Left hindlimb (tissue), 1 donor: ENCODE measurements at regions not wholly inside any gene's neighbourhood (a gene's known extent, or its start where the extent isn't known, plus 50 kb on each side); places are given as distances from the start of the nearest gene placed in this dataset.

Experiments used
- DNase-seq: peaks from one replicate; pipeline ENCODE4 v3.0.0-alpha.2; 2018

DNA sequence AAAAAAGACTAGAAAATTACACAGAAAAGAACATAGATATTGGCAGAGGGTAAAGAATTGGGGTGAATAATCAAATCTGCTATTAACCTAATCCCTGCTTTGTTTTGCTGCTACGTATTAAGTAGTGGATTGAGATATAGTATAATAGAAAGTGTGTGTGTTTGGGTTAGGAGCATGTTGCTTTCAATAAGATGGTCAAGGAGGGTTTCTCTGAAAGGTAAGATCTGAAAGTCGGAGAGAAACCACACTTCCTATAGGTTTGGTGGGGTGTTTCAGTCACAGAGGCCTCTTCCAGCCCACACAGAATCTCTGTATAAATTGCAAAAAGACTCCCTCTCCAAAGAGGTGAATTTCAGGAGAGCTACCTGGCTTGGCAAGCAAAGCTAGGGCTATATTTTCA is 345.7 kb upstream of the SATB1 start:
- no peak for DNase-seq

DNA sequence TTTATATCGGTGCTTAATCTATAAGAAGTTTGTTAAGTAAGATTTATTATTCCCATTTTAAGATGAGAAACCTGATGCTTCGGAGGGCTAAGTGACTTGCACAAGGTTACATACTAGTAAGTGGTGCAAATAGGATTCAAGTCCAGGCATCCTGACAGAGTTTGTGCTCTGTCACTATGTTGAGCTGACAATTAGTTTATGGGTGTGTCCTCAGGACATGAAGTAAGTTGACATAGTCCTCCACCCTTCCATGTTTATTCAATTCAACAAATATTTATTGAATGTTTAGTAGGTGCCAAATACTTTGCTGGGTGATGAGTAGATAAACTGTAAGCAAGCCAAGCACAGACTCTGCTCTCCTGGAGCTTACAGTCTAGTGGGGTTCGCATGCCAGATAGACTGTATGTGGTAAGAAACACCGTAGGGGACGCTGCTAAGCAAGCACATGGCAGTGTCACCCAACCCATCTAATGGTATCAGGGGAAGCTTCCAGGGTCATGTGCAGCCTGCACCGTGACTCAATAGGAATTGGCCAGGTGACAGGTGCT is 342.7 kb upstream of the SATB1 start:
- no peak for DNase-seq

DNA sequence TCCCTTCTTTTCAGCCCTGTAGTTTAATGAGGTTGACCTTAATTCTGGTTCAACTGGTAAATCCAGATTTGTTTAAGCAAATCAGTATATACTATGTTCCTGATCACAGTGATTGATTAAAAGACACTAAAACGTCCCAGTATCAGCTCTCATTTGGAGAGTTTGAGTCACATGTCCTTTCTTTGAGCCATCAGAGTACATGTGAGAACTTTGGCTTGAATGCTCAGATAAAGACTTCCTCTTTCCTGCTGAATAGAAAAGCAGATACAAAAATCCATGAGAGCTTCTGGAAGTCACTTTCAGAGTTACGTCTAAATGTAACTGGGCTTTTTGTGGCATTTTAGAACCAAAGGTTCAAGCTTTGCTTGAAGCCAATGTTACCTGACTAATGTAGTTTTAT is 341.8 kb upstream of the SATB1 start:
- DNase-seq = no peak

DNA sequence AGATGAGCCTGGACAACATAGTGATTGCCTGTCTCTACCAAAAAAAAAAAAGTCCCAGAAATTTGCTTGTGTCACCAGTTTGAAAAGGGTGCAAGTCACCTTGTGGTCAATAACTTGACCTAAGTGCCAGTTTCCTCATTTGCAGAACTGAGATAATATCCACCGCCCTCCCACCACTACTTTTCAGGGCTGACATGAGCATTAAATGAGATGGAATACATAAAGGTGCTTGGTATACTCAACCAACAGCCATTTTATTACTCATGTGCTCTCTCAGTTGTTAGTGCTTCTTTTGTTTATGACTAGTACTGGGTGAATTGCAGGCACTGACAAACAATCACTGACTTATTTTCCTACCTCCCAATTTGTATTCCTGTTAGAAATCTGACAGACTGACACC is 340.5 kb upstream of the SATB1 start:
- no peak for DNase-seq

DNA sequence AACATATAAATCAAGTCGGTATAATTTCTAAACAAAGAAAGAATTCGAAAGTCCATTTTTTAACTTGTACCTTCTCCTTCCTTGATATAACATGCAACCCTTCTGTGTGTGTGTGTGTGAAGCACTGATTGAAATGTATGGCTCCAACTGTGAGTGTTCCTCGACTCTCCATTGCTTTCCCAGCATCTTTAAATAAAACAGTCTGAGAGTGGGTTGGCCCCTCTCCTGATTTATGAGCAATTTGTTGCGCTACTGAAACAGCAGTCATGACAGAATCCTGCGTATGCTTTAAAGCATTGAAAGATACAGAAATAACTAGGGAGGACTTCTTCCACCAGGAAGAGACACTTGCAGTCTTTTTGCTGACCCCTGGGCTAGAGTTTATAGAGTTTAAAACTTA is 340.0 kb upstream of the SATB1 start:
- DNase-seq = no peak

DNA sequence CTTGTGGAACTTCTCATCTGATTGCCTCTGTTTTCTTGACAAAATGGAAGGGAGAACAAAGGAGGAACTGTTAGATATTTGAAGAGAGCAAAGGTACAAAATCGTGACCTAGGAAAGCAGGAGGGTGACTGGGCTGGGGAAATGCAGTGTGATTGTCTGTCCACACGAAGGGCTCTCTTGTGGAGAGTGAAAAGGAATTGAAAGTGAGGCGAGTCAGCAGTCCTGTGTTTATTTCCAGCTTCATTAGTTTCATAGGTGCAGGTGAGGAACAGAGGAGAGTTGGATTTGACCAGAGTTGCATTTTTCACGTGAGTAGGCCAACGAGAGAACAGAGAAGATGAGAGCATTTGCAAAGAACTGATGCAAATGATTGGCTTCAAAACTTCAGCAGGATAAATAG is 336.4 kb upstream of the SATB1 start:
- no peak for DNase-seq

DNA sequence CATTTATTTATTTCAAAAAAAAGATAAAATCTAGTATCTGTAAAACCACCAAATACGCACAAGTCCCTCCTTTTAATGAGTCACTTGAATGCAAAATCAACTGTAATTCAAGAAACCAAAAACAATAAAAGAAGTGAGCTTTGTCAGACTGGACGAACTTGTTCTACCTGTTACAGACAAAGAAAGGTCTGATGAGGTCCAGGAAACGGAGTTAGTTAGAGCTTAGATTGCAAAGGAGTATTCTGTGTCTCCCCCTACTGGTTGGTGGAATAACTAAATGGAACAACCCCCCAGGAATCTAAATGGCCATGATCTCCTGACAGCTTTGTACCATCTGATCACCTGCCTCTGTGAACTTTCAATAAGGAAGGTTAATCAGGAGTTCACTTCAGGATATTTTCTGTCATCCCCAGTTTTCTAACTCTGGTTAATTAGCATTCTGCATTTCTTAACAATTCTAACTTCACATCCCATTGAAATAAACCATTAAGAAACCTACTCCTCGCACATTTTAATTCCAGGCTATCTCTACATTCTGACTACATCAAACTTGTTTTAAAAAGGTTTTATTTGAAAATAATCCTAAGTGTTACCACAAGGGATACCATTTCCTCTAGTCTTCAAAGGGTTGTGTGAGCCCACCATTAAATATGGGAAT is 333.0 kb upstream of the SATB1 start:
- DNase-seq = no peak

DNA sequence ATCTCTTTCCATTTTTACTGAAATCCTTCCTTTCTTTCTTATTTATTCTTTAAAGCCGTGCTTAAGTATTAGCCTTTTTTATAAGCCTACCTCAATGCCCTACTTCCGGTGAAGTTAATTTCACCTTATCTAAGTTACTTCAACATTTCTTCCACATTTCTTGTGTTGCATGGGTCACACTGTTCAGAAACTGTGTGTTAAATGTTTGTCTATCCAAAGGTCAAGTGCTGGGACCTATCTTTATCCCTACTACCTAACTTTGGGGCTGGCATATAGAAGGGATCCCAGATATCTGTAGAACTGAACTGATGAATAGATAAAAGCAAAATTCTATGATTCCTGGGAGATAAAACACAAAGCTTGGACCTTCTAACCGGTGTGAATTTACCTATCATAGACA is 332.3 kb upstream of the SATB1 start:
- DNase-seq = no peak

DNA sequence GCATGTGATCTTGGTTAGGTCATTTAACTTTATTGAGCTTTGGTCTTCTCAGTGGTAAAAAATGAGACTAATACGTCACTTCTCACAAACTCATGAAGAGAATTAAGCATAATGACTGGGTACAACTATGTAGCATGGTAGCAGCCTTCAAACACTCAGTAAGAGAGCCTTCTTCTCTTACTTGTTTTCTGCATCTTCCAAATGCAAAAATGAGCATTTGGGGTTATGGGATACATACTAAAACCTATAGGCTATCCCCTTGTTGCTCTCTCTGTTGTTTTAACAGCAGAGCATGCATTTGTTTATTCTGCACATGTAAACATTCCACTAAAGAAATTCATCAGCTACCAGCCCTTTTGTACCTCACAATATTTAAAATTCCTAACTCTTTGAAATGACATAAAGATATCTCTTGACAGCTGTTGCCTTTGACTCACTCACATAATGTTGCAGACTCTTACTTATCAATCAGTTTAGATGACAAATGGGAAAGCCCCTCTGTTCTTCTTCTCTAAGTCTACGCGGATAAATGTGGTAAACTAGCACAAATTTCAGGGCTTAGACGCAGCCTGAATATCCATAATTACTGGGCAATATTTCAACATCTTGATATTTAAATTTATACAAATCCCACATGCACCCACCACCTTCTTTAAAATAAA is 327.3 kb upstream of the SATB1 start:
- no peak for DNase-seq

DNA sequence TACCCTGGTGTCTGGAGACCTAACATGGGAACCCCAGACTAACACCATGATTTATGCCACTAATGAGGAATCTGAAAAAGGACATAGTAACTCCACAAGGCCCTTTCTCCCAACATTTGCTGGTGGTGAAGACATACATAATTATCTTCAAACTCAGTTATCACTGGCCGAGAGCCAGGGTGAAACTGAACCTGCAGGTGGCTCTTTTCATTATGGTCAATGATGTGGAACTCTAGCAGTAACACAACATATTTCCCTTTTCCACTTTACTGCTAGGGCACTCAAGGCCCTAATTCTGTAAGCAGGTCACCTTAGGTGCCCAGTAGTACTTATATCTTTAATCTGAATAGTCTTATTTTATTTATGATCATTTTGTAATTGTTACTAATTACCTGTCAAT is 326.4 kb upstream of the SATB1 start:
- no peak for DNase-seq

DNA sequence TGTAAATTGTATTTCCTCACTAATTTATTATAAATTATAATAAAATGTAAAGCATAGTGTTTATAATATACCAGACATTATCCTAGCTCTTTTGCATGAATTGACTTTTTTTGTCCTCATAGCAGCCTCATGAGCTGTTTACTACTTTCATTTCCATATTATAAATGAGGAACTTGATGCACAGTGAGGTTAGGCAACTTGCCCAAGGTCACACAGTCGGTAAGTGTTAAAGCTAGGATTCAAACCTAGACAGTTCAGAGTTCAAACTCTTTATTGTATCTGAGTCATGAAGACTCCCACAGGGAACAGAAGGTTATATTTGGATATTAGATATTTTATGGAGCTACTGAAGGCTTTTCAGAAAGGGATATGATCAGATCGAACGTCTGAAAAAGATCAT is 322.2 kb upstream of the SATB1 start:
- DNase-seq = no peak

DNA sequence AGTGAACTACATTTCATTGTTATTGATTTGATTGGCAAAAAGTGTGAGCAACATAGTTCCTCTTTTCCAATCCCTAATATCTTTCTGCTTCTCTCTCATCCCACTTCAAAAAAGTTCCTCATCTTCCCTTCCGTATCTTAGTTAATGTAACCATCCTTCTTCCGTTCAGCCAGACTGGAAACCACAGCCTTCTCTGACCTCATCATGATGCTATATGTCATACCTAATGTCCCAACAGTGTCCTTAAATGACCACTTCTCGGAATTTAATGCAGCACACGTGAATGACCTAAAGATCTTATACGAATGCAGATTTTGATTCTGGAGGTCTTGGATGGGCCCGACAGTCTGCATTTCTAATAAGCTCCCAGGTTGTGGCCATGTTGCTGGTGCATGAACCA is 320.3 kb upstream of the SATB1 start:
- DNase-seq = no peak

DNA sequence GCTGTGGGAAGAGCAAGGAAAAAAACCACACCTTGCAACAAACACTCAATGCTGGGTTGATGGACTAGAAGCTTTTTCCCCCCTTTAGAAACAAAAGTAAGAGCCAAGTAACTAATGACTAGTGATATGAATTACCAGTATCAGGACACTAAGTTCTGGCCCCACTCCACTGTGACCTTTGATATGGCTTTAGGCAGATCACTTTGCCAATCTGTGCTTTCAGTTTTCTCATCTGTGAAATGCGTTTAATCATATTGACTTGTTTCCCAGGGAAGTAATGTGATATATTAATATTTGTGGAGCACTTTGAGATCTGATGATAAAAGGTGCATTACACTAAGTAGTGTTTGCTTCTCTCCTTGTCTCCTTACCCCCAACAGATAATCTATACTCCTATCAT is 319.3 kb upstream of the SATB1 start:
- DNase-seq = no peak

DNA sequence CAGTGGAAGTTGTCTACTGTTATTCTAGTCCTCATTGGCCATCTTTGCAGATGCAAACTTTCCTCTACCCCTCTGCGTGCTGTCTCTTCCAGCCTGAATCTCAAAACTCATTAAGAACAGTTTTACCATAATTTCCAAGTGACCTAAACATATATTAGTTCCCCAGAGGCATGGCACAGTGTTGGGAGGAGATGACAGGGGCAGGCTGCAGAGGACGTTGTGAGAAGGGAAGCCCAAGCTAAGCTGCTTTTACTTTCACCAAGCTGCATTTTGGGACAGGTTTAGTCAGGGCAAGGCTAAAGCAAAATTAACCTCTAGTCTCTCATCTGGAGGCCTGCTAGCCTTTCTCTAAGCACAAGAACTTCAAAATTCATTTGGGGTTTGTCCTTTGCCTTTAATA is 318.6 kb upstream of the SATB1 start:
- no peak for DNase-seq

DNA sequence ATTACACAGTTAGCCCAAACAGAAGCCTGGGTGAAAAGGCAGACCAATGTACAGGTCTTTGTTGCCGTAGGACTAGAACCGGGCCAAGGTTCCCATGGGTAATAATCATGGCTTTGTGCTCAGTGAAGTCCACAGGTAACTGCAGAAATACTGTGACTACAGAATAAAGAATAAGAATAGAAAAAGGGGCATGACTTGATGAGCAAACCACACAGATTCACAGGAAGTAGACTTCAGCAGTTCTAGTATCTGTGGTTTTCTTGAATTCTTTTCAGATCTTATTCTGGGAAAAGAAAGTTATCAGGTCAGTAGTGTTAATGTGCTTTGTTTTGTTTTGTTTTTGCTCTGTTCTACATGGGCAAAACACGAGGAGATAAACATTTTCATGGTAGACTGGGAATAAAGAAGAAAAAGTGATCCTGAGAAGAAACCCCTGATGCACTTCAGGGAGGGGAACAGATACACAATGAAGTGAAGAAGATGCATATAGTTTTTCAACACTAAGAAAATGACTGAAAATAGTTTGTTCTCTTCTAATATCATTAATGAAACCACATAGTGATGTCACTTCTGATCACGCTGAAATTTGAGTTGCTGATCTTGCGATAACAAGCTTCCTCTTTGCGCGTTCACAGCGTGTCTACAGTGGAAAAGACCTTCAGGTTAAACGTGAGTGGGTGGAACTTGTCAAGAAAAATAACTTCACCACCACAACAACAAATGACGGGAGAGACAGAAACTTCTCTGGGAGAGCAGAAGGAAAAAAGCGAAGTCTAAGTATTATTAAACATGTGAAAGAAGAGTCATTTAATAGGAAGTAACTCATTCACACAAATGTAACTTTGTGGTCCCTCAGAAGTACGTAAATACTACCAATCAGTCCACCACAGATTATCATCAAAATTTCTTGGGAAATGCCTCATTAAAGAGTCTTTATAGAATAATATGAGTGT is 315.8 kb upstream of the SATB1 start:
- DNase-seq = no peak

DNA sequence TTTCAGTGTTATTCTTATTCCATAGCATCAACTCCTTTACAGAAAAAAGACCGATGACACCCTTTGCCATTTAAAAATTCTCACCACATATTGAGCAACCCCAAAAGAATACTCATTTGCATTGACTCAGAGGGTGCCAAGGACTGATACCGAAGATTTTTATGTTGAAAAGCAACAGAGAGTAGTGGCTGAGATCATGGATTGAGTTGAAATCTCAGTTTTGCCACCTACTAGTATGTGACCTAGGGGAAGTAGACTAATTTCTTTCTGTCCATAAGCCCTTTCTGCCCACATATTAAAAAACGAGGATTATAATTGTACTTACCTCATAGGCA is 313.9 kb upstream of the SATB1 start:
- no peak for DNase-seq

DNA sequence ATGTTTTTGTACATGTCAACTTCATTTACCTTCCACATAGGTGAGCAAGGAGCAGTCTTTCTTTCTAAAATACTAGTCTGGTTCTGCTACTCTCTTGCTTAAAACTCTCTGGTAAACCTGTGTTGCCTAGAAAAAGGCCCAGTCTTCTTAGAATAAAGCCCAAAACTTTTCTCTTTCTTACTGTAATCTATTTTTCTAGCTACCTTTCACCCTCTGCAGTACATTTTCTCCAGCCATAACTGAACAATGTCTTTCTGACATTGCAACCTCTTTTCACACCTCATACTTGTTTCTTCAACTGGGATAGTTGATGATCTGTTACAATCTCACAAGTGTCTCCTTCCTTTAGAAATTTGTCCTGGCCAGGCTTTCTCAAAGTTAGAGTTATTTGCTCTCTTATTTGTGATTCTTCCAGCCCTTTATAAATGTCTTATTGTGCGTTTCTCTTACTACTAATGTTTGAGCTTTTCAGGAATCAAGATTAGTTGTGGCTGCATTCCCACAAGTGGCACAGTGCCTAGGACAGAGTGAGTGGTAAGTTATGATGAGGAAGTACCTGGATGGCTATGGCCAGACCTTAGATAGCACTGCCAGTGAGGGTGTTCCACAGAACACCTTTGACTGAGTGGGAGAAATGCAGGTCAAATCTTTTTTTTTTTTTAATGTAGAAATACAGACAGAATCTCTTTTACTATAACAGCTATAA is 313.4 kb upstream of the SATB1 start:
- DNase-seq = no peak

DNA sequence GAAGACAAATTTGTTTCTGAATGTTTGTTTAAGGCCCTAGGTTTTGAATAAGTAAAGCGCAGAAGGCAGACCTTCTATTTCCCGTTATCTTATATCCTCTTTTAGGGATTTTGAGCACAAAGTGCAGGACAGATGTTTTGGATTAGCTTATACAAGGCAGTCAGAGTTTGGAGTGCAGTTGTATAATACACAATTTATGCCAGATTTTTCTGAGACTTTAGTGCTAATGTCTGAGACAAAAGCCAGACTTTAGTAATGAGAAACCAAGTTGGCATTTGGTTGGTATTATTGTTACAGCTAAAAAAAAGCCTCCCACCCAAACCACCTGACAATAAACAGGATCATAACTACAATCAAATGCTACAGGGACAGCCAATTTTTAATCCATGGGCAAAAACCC is 309.9 kb upstream of the SATB1 start:
- no peak for DNase-seq

DNA sequence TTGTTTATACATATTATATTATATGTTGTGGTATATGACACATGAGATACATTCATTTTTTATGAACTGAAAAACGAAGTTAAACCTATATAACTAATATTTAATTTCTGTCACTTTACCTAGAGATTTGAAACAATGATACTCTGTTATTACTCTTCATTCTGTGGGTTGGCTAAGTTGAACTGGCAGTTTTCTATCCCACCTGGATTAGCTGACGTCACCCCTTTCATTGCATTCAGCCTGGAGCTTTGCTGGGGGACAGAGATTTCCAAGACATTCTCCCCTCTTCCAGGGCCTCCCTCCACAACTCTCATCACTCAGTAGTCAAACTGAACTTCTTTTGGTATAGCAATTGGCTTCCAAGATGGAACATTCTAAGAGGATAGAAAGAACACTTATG is 309.2 kb upstream of the SATB1 start:
- no peak for DNase-seq

DNA sequence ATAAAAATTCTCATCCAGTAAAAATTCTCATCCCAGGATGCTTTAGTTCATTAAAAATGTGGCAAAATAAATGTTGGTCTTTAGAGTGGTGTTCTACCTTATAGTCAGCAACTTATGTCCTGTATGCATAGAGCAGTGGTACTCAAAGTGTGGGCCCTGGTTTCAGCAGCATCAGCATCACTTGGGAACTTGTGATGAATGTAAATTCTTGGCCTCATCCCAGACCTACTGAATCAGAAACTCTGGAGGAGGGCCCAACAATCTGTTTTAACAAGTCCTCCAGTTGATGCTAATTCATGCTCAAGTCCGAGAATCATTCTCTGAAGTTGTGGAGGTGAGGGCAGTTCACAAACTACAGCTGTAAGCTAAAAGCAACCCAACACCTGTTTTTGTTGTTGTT is 307.3 kb upstream of the SATB1 start:
- DNase-seq = no peak

DNA sequence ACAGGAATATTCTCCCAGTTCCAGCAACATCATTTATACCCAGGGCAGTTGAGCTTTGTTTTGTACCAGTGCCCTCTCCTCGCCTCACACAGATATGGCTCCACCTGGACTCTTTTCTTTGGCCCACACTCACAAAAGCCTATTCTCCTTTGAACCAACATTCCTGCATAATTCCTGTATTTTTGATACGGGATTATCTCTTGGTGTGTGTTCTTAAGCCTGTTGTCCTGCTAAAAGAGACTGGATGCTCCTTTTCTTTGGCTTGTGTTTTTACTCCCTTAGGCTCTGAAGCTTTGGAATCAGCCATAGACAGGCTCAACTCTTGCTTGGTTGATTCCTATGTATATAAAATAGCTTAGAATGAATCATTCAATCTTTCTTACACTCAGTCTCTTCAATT is 305.4 kb upstream of the SATB1 start:
- DNase-seq = no peak

DNA sequence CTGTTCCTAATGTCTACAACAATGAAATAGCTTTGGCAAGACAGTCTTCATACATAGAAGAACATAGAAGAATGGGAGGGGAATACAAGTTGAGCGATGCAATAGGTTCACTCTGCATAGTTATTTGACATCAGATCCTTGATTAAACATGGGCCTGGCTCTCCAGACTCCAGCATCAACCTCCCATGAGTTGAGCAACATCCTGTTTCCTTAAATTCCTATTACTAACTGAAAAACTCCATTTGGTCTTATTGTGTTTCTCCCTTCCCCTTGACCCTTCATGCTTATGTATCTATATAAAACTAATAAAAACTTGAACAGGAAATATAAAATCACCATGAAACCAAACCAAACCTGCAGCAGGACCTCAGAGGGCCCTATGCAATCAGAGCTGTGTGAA is 304.5 kb upstream of the SATB1 start:
- no peak for DNase-seq
